PC-9 (cell line): ENCODE measurements at regions not wholly inside any gene's neighbourhood (a gene's known extent, or its start where the extent isn't known, plus 50 kb on each side); places are given as distances from the start of the nearest gene placed in this dataset.

Source experiments
- BruUV-seq: library from RNA; stranded (reverse); fragments of 400-500 nt; replicated peaks from 2 replicates; lab custom pipeline; 2021; lab: Mats Ljungman, UMichigan
- CTCF ChIA-PET: fragments of 300-600 bp; sonication (Branson Sonifier 250); formaldehyde crosslinking; loops from one replicate; lab custom pipeline; 2022; ENCODE audit warnings: antibody characterized with exemption; lab: Charles Lee
- POLR2A ChIA-PET: fragments of 300-600 bp; sonication (Branson Sonifier 250); formaldehyde crosslinking; loops from one replicate; lab custom pipeline; 2022; ENCODE audit warnings: antibody characterized with exemption; ENCODE audit not compliant: unreplicated experiment; lab: Charles Lee
- DNase-seq, 2 experiments: peaks; one replicate each; pipeline versions ENCODE4 v3.0.0 to v3.0.0-alpha.2; 2015 to 2022; ENCODE audit warnings: mixed read lengths in 1 of 2
- H2AFZ ChIP-seq: fragments of 200-600 bp; sonication (generic); 2 replicates; pipeline ENCODE4 v1.8.1; 2017; ENCODE audit warnings: antibody characterized with exemption
- H3F3A ChIP-seq: fragments of 200-600 bp; sonication (generic); 2 replicates; pipeline ENCODE4 v1.8.1; 2017; ENCODE audit warnings: antibody characterized with exemption, mild to moderate bottlenecking, low read depth; ENCODE audit not compliant: insufficient read depth
- H3K27ac ChIP-seq: fragments of 200-600 bp; sonication (generic); 2 replicates; pipeline ENCODE4 v1.6.1; 2016; ENCODE audit warnings: mixed run types
- H3K27me3 ChIP-seq: fragments of 200-600 bp; sonication (generic); 2 replicates; pipeline ENCODE4 v1.6.1; 2016; ENCODE audit warnings: low read depth, mixed run types; ENCODE audit not compliant: insufficient read depth
- H3K36me3 ChIP-seq: fragments of 200-600 bp; sonication (generic); 2 replicates; pipeline ENCODE4 v1.6.1; 2016; ENCODE audit warnings: low read depth, mixed run types
- H3K4me1 ChIP-seq: fragments of 200-600 bp; sonication (generic); replicated peaks from 2 replicates; pipeline ENCODE4 v1.6.1; 2016; ENCODE audit warnings: mixed run types; ENCODE audit not compliant: insufficient read depth
- H3K4me2 ChIP-seq: fragments of 200-600 bp; sonication (generic); 2 replicates; pipeline ENCODE4 v1.6.1; 2017; ENCODE audit warnings: mixed run types
- H3K4me3 ChIP-seq: fragments of 200-600 bp; sonication (generic); 2 replicates; pipeline ENCODE4 v1.6.1; 2016; ENCODE audit warnings: mixed run types
- H3K79me2 ChIP-seq: fragments of 200-600 bp; sonication (generic); 2 replicates; pipeline ENCODE4 v1.6.1; 2017; ENCODE audit warnings: low read depth, mixed run types
- H3K9me2 ChIP-seq: fragments of 200-600 bp; sonication (generic); 2 replicates; pipeline ENCODE4 v1.8.1; 2017; ENCODE audit warnings: mild to moderate bottlenecking; ENCODE audit not compliant: insufficient read depth
- H3K9me3 ChIP-seq: fragments of 200-600 bp; sonication (generic); 2 replicates; pipeline ENCODE4 v1.8.1; 2016; ENCODE audit warnings: low read depth; ENCODE audit not compliant: insufficient read depth
- H4K20me1 ChIP-seq: fragments of 200-600 bp; sonication (generic); 2 replicates; pipeline ENCODE4 v1.8.1; 2017; ENCODE audit not compliant: insufficient read depth
- EZH2 ChIP-seq: fragments of 200-600 bp; sonication (generic); IDR thresholded peaks from 2 replicates; pipeline ENCODE4 v1.8.0; 2017; ENCODE audit warnings: antibody characterized with exemption, low read depth
- intact Hi-C: fragments of 100-400 bp; cut with micrococcal nuclease; formaldehyde crosslinking; loops from one replicate; pipeline ENCODE4 v1.10.0; 2022; ENCODE audit not compliant: unreplicated experiment
- TF ChIP-seq, protein P1 (sequence below): fragments of 200-600 bp; sonication (generic); conservative IDR thresholded peaks from 2 replicates; pipeline ENCODE4 v1.6.1; 2017; ENCODE audit warnings: mixed run types, antibody characterized with exemption, mild to moderate bottlenecking, moderate library complexity

- H3K27ac ChIP-seq: no peak overlapping the region
- no peak overlapping the region for H3K4me2 ChIP-seq
- no peaks in the 10 kb centered on the region for H3K36me3 ChIP-seq
- POLR2A ChIA-PET: no interaction called here
- no peak overlapping the region for H3K4me3 ChIP-seq
- BruUV-seq: no TSS peak
- H4K20me1 ChIP-seq: no peaks in the 10 kb centered on the region
- H3K79me2 ChIP-seq: no peaks in the 10 kb centered on the region
- no peaks in the 10 kb centered on the region for H3K27me3 ChIP-seq
- H3K4me1 ChIP-seq: no peaks in the 10 kb centered on the region
- 0 out of 2 replicates have a peak, but pooled peaks cover 4% of the 10 kb centered on the region for H3K9me2 ChIP-seq
- TF ChIP-seq EZH2: no peak
- TF ChIP-seq, protein P1, sequence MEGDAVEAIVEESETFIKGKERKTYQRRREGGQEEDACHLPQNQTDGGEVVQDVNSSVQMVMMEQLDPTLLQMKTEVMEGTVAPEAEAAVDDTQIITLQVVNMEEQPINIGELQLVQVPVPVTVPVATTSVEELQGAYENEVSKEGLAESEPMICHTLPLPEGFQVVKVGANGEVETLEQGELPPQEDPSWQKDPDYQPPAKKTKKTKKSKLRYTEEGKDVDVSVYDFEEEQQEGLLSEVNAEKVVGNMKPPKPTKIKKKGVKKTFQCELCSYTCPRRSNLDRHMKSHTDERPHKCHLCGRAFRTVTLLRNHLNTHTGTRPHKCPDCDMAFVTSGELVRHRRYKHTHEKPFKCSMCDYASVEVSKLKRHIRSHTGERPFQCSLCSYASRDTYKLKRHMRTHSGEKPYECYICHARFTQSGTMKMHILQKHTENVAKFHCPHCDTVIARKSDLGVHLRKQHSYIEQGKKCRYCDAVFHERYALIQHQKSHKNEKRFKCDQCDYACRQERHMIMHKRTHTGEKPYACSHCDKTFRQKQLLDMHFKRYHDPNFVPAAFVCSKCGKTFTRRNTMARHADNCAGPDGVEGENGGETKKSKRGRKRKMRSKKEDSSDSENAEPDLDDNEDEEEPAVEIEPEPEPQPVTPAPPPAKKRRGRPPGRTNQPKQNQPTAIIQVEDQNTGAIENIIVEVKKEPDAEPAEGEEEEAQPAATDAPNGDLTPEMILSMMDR: no peak
- no peak for DNase-seq
- H3F3A ChIP-seq: no peaks in the 10 kb centered on the region
- intact Hi-C loops: no loop called here
- CTCF ChIA-PET: no interaction called here
- H2AFZ ChIP-seq: no peak overlapping the region
- H3K9me3 ChIP-seq: no peaks in the 10 kb centered on the region
These were observed 398.0 kb upstream of the CDH20 start for GRCh38 chr18:60935041-60935910.

DNA sequence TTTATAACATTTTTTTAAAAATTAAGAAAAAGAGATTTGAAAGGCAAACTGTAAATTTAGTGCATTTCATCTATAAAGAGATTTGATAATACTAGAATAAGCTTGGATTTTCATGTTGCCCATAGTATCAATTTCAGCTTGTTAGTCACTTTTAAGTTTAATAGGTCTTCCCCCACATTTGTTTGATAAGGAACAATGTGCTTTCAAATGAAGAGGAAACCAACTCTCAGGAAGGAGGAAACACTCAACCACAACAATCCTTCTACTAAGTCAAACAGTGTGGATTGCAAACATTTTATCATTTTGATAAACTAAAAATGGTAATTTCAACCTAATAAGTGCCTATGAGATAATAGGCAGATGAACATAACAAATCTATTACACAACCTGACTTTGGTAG, 397.1 kb upstream of the CDH20 start:
- TF ChIP-seq EZH2: no peak
- TF ChIP-seq, protein P1: no peak
- Histone ChIP-seq H3F3A (no peaks in the 10 kb centered on the region), H3K27ac (no peak overlapping the region), H3K4me2 (no peak overlapping the region), H3K9me3 (no peaks in the 10 kb centered on the region), H3K36me3 (no peaks in the 10 kb centered on the region), H3K4me1 (no peaks in the 10 kb centered on the region), H3K27me3 (no peaks in the 10 kb centered on the region), H2AFZ (no peak overlapping the region), H3K79me2 (no peaks in the 10 kb centered on the region), H4K20me1 (no peaks in the 10 kb centered on the region), H3K9me2 (0 out of 2 replicates have a peak, but pooled peaks cover 4% of the 10 kb centered on the region), H3K4me3 (no peak overlapping the region)
- ChIA-PET CTCF (no interaction called here), POLR2A (no interaction called here)
- no TSS peak for BruUV-seq
- no peak for DNase-seq
- intact Hi-C loops: no loop called here

DNA sequence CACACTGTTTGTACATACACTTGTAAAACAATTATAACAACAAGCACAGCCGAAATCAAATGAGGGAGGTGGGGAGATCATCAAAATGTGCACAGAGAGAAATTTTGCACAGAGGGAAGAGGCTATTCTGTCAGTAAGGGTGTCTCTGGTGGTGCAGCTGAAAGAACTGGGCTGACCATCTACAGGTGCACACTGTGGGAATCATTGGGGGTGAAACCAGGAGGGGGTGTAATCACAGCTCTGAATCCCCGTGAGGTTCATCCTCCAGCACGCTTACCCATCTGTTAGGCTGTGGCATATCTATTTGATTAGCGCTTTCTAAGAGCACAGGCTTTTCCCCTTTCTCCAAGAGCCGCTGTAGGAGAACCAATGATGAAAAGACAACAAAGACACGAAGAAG, 389.9 kb upstream of the CDH20 start:
- H3K4me2 ChIP-seq: peak overlapping the region; percentile 47
- POLR2A ChIA-PET: no interaction called here
- no peaks in the 10 kb centered on the region for H3K79me2 ChIP-seq
- H3K36me3 ChIP-seq: no peaks in the 10 kb centered on the region
- peak overlapping the region; percentile 9; the same call in 1 of the 2 replicates for H3K4me3 ChIP-seq
- TF ChIP-seq, protein P1: no peak
- no peak for TF ChIP-seq EZH2
- no peak overlapping the region; the same call in 1 of the 2 replicates for H2AFZ ChIP-seq
- no peaks in the 10 kb centered on the region for H3F3A ChIP-seq
- no peak overlapping the region for H3K27ac ChIP-seq
- intact Hi-C loops: no loop called here
- no peaks in the 10 kb centered on the region for H4K20me1 ChIP-seq
- CTCF ChIA-PET: no interaction called here
- BruUV-seq: no TSS peak
- no peak for DNase-seq
- 0 out of 2 replicates have a peak, but pooled peaks cover 3% of the 10 kb centered on the region for H3K9me2 ChIP-seq
- H3K4me1 ChIP-seq: no peaks in the 10 kb centered on the region
- H3K27me3 ChIP-seq: no peaks in the 10 kb centered on the region
- no peaks in the 10 kb centered on the region for H3K9me3 ChIP-seq
